KBM-7 (cell line): ENCODE measurements at regions not wholly inside any gene's neighbourhood (a gene's known extent, or its start where the extent isn't known, plus 50 kb on each side); places are given as distances from the start of the nearest gene placed in this dataset.

Experiments
- DNase-seq: peaks from one replicate; pipeline ENCODE4 v3.0.0-alpha.2; 2015
- in situ Hi-C: fragments of 300-500 bp; cut with MboI; formaldehyde crosslinking; loops from 2 replicates; pipeline ENCODE4 v1.14.3; 2020; ENCODE audit warnings: low sequenced_read_pairs, low pct_unique_long_range_greater_than_20kb, mixed read lengths

GRCh38 chr11:104830508-104830907, 67.8 kb downstream of the CASP12 start:
- DNase-seq: no peak
- in situ Hi-C loops: no loop called here

- in situ Hi-C loops: no loop called here
- DNase-seq: no peak
Measured at GRCh38 chr11:104830080-104830479, 68.2 kb downstream of the CASP12 start.

DNA sequence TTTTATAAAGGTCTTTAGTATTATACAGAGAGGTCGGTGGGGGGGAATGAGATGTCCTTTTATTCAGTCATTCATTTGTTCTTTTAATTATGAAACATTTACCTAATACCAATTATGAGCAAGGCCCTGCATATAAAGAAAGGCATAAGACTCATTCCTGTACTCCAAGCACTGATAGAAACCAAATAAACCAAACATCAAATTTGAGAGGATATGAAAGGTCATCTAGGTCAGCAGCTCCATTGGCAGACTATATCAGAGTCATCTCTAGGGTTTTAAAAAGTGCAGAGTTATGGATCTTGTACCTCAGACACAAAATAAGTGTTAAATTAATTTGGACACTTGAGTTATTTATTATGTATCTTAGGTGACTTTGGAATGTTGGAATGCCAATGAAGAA, 71.5 kb downstream of the CASP12 start:
- in situ Hi-C loops: no loop called here
- DNase-seq: no peak

- in situ Hi-C loops: no loop called here
- DNase-seq: no peak
Measured at GRCh38 chr11:104823657-104824056, 74.6 kb downstream of the CASP12 start.

DNA sequence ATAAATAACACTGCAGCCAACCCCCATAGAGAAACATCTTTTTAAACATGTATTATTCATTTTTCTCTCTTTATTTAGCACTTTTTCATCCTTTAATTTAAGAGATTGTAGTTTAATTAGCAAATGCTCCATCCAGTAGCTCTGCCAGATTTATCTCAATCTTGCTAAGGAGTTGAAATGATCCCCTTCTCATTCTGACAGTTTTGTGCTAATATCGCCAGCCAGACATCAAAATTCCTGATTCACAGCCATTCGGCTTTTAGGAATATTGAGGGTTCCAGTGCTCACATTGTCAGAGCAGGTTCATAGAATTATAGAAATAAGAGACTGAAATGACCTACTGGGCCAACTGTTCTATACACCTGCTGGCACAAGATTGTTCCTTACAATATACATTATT, 77.8 kb downstream of the CASP12 start:
- DNase-seq: no peak
- in situ Hi-C loops: no loop called here

DNA sequence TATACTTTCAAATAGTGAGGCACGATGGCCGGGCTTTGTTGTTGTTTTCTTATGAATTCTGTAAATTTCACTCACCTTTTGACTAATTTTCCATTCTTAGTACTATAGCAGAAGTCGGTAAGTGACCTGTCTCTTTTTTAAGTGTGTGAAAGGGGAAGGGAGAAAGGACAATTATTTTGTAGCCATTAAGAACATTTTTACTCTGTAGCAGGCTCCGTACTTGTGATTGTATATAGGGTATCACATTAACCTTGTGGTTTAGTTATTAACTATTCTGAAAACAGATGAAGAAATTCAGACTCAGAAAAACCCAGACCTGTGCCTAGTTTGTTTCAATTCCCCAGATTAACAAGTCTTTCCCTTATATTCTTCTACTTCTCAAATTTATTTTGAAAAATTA, 78.7 kb downstream of the CASP12 start:
- in situ Hi-C loops: no loop called here
- no peak for DNase-seq

DNA sequence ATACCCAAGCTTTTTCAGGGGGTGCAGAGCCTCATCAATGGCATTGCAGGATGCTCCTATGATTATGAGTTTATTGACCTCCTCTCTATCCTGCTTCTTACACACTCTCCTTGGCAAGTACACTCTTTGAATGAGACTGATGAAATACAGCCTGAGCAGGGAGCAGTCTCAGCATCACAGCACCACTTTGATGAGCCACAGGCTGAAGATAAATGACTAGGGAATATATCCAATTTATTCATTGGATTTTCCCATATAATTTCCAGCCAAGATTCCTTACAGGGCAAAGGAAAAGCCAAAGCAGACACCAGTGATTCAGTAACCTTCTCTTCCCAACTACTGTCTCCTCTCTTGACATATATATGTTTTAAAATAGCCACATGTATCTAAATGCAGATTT, 79.2 kb downstream of the CASP12 start:
- in situ Hi-C loops: no loop called here

DNA sequence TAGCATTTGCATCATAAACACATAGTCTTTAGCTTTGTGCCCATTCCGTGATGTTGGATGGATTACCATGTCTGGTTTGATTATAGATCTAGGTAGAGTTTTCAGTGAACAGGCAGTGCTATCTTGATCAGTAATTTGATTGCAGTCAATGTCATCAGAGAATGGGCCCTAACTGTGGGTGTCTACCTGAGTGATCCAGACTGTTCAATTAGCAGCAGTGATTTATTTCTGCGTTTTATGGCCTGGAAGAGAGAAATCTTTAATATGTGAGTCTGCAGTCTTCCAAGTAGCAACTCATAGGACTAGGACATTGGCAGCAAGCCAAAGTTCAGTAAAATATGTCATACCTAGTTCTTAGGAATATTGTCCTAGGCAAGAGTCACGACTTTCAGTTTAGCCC, 80.3 kb downstream of the CASP12 start:
- in situ Hi-C loops: no loop called here
- DNase-seq: no peak

More for the DNA sequence above, 79.2 kb downstream of the CASP12 start:
- DNase-seq: no peak

GRCh38 chr11:104813532-104813931, 84.7 kb downstream of the CASP12 start:
- in situ Hi-C loops: no loop called here
- no peak for DNase-seq

- in situ Hi-C loops: no loop called here
- no peak for DNase-seq
Measured at GRCh38 chr11:104812103-104812788, 86.0 kb downstream of the CASP12 start.

DNA sequence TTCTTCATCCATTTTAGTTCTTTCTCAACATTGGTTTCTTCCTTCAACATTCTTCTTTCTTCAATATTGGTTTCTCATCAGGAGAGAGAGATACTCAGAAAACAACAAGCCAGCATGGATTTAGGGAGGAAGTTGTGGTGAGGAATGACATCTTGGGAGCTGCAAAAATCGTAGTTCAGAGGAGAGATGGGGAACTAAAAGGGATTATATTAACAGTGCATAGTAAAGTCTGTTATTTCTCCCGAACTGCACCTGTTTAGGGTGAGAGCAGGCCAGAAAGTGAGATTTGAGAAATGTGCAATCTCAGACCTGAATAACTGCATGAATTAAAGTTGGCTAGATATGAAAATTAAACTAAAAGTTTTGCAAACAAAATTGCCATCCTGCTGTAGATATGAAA, 94.5 kb downstream of the CASP12 start:
- DNase-seq: peak; percentile 73
- in situ Hi-C loops: no loop called here

- in situ Hi-C loops: no loop called here
- DNase-seq: no peak
Measured at GRCh38 chr11:104799251-104799650, 99.0 kb downstream of the CASP12 start.

DNA sequence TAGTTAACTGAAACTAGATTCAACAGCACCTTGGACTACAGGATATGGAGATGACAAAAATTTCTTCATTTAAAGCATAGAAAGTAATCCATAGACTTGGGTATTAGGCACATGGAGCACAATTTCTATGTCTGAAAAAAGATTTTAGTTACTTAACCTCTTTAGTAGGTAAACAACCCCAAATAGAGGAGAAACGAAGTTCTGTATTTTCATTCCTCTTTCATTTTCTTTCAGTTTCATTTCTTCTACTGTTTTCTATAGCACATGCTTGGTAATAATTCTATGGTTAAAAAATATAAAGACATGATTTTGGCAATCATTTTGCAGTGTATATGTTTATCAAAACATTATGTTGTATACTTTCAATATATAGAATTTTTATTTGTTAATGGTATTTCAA, 99.5 kb downstream of the CASP12 start:
- in situ Hi-C loops: no loop called here
- no peak for DNase-seq

DNA sequence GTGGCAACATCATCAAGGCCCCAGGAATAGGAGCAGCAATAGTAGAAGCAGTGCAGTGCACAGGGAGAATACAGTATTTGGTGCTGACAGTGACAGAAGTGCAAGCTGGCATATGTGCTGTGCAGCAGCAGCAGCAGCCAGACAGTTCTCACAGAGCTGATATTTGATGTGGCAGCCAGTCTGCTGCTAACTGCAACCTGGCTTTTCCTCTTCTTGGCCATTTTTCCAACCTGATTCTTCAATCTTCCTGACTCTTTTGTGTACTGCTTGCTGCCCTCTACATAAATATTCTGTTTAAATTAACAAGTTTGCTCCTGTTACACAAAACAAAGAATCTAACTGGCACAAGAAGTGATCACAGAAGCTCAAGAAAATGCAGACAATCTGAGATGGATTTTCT, 102.0 kb downstream of the CASP12 start:
- in situ Hi-C loops: no loop called here
- no peak for DNase-seq

GRCh38 chr11:104795501-104796213, 102.6 kb downstream of the CASP12 start:
- in situ Hi-C loops: no loop called here
- DNase-seq: no peak

- in situ Hi-C loops: no loop called here
Measured at GRCh38 chr11:104792861-104793260, 105.4 kb downstream of the CASP12 start.

GRCh38 chr11:104791896-104792295, 106.4 kb downstream of the CASP12 start:
- in situ Hi-C loops: no loop called here
- no peak for DNase-seq

More at GRCh38 chr11:104792861-104793260, 105.4 kb downstream of the CASP12 start:
- no peak for DNase-seq

DNA sequence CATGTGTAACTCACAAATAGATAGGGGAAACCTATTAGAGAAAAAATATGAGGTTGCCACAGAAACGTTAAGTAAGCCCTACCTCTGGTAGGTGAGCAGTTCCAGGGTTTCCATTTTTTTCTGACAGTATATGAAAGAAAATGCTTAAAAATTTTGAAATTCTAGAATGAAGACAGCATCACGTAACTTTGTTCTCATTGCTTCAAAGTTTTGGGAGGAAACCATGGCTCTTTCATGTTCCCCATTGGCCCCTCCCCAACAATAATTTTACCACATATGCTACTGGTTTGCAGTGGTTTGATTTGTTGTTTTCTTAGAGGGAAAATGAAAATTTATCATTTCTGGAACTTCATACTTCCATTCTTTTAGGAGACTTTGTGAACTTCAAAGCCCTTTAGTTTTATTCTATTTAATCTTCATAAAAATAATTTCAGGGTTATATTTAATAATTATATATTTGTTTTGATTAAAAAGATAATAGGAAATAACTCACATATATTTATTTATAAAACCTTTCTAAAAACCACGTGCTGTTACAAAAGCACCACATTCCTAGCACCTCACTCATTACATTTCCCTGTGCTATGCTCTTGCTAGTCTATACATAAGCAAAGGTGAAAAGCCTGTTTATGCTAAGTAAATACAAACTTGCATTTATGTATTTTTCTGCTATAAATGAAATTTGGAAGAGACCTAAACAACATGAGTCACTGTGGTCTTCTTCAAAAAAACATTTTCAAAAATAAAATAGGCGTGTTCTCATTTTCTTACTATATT, 113.4 kb downstream of the CASP12 start:
- in situ Hi-C loops: no loop called here
- no peak for DNase-seq

GRCh38 chr11:104783241-104783640, 115.0 kb downstream of the CASP12 start:
- in situ Hi-C loops: no loop called here
- no peak for DNase-seq

- DNase-seq: no peak
Measured at GRCh38 chr11:104782377-104782754, 115.9 kb downstream of the CASP12 start.

More at GRCh38 chr11:104782377-104782754, 115.9 kb downstream of the CASP12 start:
- in situ Hi-C loops: no loop called here
